AG08395 (cell line): ENCODE measurements at regions not wholly inside any gene's neighbourhood (a gene's known extent, or its start where the extent isn't known, plus 50 kb on each side); places are given as distances from the start of the nearest gene placed in this dataset.

ENCODE experiments used
- DNase-seq: peaks from one replicate; pipeline ENCODE4 v3.0.0; 2012; ENCODE audit warnings: mixed read lengths, low spot score

GRCh38 chr15:62472616-62473299, 307.7 kb upstream of the C2CD4B start:
- DNase-seq = peak; percentile 22

DNA sequence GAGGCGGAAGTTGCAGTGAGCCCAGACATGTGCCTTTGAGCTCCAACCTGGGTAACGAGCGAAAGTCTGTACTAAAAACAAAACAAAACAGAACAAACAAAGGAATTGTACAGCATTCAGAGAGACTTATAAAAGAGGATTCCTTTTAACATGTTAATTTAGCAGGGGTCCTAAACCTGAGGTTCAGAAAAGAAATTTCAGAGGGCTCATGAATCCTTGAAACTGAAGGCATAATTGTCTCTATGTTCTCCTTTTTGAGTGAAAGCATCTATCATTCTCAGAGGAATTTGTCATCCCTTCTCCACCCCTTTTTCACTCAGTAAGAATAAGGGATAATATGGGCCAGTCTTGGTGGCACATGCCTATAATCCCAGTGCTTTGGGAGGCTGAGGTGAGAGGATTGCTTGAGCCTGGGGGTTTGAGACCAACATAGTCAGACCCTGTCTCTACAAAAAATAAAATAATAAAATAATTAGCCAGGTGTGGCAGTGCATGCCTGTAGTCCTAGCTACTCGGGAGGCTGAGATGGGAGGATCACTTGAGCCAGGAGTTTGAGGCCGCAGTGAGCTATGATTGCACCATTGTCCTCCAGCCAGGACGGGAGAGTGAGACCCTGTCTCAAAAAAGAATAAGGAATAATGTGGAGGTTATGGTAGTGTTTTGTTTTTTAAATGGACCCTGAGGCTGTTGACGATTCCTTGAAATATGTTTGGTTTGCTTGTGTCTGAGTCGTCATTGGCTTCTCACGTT, 309.1 kb upstream of the C2CD4B start:
- no peak for DNase-seq

DNA sequence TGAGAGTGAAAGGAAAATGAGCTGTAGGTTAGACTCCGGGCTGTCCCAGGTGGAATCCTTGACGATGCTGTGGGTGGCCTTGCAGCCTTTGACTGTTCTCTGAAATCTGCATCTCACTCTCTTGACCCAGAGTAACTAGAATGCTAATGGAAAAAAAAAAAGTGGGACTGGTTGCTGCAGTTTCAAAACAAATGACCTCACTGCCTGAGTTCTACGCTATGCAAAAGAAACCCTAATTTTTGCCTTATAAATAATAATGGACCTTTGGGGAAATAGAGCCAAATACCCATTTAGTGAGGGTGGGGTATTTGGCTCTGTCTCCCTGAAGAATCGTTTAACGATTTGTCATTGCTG, 309.7 kb upstream of the C2CD4B start:
- DNase-seq = peak; percentile 40

DNA sequence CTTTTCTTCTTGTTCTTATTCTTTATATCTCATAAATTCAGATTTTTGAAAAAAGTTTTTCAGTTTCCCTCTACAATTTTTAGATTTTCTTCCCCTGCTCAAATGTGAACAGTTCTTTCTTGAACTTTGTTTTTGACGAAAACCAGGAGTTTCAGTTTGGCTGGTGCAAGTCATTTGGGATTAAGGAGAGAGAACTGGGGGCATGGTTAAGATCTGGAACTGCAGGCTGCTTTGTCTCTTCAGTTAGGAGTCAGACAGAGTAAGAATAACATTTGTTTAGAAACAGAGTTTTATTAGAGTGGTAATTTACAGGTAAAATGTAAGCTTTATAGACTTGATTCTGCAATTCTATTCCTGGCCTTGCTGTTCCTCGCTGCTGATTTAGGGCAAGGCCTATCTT, 310.5 kb upstream of the C2CD4B start:
- DNase-seq = no peak

GRCh38 chr15:62476163-62476562, 311.1 kb upstream of the C2CD4B start:
- no peak for DNase-seq

- DNase-seq = no peak
Observed at GRCh38 chr15:62477929-62478328, 312.8 kb upstream of the C2CD4B start.

DNA sequence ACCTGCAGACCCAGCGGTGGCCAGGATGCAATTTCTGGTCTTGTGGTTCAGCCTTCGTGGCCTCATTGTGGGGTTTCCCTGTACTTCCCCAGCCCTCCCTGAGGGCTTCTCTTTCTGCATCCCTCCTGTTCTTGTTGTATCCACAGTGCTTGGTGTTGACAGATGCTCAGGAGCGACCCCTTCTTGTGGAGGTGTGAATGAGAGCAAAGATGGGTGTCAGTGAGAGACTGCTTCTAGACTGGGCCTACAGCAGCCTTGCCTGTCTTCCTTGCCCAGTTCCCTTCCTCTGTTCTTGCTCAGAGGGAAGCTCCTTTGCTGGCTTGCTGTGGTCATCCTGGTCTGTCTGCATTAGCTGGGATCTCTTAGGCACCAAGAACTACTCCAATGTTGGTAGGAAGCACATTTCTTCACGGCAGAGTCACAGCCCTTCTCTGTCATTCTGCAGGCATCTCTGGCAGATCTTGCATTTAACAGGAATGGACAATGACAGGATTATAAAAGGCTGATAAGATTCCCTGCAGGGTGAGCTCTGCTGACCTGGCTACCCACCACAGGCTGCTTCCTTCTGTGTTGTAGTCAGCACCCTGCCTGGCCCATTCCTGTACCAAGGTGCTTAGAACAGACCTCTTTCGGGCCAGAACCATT, 317.8 kb upstream of the C2CD4B start:
- peak; percentile 66 for DNase-seq

DNA sequence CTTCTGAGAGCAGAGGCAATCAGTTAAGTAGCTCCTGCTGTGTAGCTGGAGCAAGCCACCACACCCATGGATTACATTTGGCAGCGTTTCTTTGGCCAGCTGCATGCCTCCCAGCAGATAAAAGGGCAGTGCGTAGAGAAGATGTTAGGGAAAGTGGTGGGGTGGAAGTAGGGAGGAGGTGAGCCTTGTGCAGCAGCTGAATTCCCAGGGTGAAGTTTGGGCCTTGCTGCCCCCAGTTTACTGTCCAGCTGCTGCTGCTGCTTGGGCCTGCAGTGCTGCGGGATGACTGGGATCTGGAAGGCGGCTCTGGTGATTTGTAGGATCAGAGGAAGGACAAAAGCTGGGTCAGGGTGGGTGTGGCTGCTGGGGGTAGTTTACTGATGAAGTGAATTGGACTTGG, 318.7 kb upstream of the C2CD4B start:
- peak; percentile 58 for DNase-seq

GRCh38 chr15:62485170-62485720, 320.2 kb upstream of the C2CD4B start:
- no peak for DNase-seq

GRCh38 chr15:62486041-62486440, 321.0 kb upstream of the C2CD4B start:
- peak; percentile 53 for DNase-seq

GRCh38 chr15:62488387-62488786, 323.3 kb upstream of the C2CD4B start:
- no peak for DNase-seq

- DNase-seq = peak; percentile 59
Observed at GRCh38 chr15:62491642-62492041, 326.6 kb upstream of the C2CD4B start.

GRCh38 chr15:62492900-62493299, 327.8 kb upstream of the C2CD4B start:
- DNase-seq = no peak

DNA sequence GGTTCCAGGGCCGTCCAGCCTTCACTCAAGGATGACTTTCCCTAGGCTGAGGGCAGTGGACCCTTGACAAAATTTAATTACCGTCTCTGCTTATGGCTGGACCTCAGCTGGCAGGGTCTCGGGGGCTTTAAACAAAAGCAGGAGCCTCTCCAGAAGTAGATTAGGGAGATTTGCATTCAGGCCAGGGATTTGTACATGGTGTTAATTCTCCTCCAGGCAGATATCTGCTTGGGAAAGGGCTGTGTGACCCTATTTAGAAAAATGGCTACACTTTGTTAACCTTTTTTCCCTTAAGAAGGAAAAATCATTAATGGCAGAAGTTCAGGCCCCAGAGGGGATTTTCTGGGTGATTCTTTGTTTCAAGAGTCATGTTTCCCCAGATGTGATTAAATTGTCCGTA, 329.1 kb upstream of the C2CD4B start:
- no peak for DNase-seq

DNA sequence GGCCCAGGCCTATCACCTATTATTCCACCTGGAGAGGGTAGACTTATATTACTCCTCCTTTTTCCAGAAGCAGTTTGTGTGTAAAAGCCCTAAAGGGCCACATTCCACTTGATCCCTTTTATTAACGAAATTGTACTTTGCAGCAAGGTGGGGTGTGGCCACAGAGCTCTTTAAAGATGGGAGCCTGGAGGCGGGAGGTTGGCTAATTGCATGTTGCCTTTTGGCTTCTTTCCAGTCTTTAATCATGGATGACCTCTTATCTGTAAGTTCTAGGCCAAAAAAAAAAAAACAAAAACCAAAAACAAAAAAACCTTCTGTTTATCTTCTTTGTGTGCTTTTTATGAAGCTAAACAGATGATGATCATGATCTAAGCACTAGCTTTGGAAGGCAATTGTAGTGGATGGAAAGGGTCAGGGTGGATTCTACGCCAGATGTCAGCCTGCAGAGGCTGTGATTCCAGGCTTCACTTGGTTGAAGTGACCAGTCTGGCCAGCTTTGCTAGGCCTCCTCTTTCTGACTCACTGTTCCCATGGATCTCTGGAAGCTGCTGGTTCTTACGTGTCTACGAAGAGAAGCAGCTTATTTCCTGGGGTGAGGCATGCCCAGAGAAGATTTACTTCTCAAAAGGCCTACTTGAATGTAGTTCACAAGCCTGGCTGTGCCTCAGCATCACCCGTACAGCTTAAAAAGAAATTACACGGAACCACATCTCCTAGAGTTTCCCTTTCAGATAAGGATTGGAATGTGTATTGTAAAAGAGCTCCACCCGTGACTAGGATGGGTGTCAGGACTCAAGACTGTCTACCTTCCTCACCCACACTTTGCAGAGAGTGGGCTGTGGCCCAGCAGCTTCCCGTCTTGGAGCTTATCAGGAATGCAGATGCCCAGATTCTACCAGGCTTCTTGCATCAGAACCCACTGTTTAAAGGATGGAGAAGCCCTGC, 330.9 kb upstream of the C2CD4B start:
- DNase-seq = peak; percentile 94

DNA sequence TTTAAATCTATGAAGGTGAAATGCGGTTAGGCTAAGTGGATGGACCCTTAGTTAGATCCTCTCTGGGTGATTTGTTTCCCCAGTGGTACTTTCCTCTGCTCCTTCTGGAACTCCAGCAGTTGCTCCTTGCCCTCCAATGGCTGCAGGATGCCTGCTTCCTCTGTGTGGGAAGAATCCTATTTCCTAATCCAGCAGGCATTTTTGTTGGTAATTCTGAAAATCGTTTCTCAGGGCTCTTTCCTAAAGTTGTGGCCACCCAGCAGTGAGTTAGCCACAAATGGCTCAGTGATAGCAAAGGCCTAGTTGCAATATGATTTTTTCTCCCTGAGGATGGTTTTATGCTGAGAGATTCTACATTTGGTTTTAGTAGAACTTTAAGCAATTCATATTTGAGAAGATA, 332.3 kb upstream of the C2CD4B start:
- peak; percentile 56 for DNase-seq

GRCh38 chr15:62498278-62498677, 333.2 kb upstream of the C2CD4B start:
- no peak for DNase-seq

DNA sequence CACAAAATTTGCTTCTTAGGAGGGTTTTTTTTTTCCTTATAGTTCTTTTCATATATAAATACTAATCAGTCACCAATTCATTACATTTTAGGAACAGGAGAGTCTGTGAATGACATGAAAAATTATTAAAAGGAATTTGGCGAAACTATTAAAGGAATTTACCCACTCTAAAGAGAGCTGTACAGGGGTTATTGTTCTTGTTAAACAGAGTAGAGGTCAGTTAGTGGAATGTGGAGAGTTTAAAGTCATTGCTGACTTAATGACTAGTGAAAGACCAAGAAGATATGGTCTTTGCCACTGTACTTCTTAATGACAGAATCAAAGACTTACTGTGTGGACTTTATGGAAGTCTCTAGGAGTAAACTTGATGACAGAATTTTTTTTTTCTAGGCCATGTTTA, 333.6 kb upstream of the C2CD4B start:
- no peak for DNase-seq

DNA sequence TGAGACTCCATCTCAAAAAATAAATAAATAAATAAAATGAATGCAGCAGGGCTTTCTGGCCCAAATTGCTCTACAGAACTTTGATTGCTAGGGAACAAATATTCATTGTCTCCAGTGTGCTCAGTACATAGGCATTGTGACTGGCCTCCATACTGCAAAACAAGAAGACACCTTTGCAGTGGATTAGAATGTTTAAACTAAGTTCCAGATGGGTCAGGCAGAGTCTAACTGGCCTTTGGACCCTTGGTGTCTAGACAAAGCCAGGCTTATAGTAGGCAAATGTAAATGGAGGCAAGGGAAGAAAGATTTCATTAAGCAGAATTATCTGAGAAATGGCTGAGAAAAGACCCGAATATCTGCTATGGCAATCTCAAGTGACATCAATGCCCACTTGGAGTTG, 335.2 kb upstream of the C2CD4B start:
- DNase-seq = no peak

DNA sequence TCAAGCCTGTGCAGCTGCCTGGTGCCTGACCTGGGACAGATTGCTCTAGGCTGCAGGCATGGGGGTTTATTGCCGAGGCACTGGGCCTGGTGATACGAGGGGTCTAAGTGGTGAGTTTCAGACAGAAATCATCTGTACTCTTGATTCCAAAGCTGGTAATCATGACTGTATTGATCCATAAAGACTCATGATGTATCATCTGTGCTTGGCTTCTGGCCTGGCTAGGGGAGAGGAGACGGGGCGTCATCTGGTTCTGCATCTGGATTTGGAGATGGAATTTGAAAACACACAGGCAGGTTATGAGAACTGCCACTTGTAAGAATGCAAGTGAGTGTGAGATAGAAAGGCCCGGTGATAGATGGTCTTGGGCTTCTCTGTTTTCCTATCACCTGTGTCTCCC, 337.4 kb upstream of the C2CD4B start:
- no peak for DNase-seq

- peak; percentile 21 for DNase-seq
Observed at GRCh38 chr15:62503451-62503850, 338.4 kb upstream of the C2CD4B start.

GRCh38 chr15:62505762-62506161, 340.7 kb upstream of the C2CD4B start:
- DNase-seq = no peak
